Hematopoietic multipotent progenitor cell treated with erythropoietin and hydrocortisone succinate and interleukin-3 and kit ligand, for 6 days (in vitro differentiated cells): ENCODE measurements at regions not wholly inside any gene's neighbourhood (a gene's known extent, or its start where the extent isn't known, plus 50 kb on each side); places are given as distances from the start of the nearest gene placed in this dataset.

Experiments
- DNase-seq: peaks from one replicate; pipeline ENCODE4 v3.0.0-alpha.2; 2015

- DNase-seq: peak; percentile 13
These were observed 155.7 kb downstream of the WT1 start for GRCh38 chr11:32279672-32280071.

- DNase-seq: no peak
These were observed 155.0 kb downstream of the WT1 start for GRCh38 chr11:32280339-32280738.

DNA sequence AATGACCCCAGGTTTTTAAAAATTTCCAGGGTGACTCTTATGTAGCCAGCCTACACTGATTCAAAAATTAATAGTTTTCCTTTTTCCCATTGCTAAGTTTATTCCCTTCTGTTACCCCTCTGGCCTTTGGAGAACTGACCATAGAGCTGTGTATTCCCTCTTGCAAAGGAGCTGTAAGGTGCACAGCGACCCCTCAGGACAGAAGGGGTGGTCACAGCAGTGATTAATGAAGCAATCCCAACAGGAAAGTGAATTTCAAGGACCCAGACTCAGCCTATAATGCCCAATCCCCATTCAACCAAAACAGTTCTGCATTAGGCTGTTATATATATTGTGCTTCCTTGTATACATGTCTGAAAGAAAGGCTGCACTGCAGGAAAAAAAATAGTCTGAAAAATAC is 147.1 kb downstream of the WT1 start:
- no peak for DNase-seq

DNA sequence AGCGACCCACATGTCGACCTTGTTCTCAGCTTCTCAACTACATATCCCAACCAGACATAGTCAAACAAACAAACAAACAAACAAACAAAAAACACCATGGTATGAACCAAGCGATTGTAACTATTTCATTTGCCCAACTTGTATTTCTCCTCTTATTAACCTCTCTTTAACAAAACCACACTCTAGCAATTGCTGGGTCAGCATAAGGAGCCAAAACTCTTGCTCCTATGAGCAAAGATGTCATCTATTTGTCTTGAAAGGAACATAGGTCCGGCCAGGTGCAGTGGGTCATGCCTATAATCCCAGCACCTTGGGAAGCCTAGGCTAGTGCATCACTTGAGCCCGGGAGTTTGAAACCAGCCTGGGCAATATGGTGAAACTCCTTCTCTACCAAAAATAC is 145.6 kb downstream of the WT1 start:
- no peak for DNase-seq

GRCh38 chr11:32290783-32291182 is 144.6 kb downstream of the WT1 start:
- no peak for DNase-seq

- peak; percentile 65 for DNase-seq
These were observed 137.7 kb downstream of the WT1 start for GRCh38 chr11:32297611-32298011.

- no peak for DNase-seq
These were observed 132.5 kb downstream of the WT1 start for GRCh38 chr11:32302826-32303225.

DNA sequence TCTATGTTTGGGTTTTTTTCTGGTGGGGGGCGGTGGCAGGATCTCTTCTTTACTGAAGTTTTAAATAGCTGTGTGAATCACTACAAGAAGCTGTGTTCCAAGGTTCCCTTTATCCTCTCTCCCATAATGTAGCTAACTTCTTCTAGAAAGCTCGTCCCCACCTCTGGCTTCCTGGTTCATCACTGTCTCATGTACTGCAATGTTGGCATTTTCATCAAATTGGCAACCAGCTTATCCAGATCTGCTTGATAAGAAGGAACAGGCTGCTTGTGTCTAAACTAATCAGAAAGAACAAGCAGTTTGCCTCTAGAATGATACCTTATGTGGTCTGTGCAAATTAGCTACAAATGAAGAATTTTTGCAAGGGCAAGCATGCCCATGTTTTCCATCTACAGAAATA is 130.8 kb downstream of the WT1 start:
- DNase-seq: no peak

DNA sequence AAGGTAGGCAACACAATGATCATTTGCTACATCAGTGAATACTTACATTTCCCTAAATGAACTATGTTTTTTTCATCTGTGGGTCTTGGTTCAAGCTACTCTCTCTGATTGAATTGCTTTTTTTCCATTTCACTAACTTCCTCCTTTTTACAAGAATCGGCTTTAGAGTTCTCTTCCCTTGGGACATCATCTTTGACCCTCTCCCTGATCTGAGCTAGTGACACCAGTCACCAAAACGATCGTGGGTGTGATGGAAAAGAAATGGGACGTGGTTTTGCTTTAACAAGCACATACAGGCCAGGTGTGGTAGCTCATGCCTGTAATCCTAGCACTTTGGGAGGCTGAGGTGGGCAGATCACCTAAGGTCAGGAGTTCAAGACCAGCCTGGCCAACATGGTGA is 129.9 kb downstream of the WT1 start:
- no peak for DNase-seq

GRCh38 chr11:32307471-32307870 is 127.9 kb downstream of the WT1 start:
- DNase-seq: no peak

DNA sequence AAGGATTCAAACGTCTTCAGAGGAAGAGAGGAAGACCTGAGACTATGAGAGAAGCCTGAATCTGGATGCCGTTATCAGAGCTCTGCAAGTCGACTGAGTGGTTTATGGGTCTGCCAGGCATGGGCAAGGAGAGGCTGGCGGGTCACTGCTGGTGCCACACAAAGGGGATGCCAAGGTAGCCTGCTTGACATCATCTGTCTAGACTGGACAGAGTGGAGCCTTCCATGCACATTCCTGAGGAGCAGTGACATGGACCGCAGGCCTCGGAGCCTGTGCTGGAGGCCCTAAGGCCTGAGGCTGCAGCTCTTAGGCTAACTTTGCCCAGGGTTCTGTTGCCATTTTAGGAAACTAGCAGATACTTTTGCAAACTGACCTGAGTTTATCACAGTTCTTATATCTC is 127.4 kb downstream of the WT1 start:
- DNase-seq: no peak

- no peak for DNase-seq
These were observed 125.7 kb downstream of the WT1 start for GRCh38 chr11:32309530-32310213.

DNA sequence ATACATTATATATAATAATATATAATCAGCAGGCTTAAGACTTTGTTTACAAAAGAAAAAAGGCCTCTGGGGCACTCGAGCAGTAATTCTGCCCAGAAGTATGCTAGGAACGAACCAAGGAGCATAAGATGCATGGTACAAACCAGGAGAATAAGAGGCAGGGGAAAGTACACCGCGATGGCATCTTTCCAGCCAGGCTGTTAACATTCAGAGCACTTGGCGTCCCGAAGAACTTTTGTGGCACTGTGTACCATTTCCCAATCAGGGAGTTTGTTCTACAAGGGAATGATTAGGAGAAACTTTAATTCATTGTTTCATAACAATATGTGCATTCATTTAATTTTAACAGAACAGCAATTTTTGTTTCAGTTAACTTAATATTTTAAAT is 125.1 kb downstream of the WT1 start:
- no peak for DNase-seq

DNA sequence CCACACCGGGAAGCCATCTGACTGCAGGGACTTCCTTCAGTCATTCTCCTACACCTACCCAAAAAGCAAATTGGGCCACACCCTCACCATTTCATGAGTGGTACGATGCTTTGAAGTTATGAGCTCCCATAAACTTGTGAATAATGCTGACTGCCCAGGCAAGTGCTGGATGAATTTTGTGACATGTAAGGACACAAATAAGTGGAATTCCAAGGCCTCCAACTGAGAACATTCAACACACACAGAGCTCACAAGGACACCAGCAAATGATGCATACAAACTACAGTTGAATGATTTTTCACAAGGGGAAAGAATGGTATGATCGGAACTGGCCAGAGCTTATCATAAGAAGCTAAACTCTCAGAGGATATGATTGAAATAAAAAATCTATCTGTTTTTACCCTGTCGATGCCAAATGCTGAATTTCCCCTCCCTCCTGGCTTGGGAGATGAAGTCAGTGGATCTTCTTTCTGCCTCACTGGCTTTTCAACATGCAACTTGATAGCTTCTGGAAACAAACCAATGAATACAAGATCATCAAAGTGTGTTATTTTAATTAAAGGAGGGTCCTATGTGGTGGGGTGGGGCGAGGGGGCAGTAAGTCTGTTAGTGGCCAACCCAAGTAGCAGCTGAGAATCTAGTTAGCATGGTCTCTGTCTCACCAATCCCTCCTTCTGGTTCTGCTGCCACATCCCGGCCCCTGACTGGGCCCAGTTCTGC is 123.8 kb downstream of the WT1 start:
- DNase-seq: no peak

- DNase-seq: no peak
These were observed 123.0 kb downstream of the WT1 start for GRCh38 chr11:32312206-32312817.

DNA sequence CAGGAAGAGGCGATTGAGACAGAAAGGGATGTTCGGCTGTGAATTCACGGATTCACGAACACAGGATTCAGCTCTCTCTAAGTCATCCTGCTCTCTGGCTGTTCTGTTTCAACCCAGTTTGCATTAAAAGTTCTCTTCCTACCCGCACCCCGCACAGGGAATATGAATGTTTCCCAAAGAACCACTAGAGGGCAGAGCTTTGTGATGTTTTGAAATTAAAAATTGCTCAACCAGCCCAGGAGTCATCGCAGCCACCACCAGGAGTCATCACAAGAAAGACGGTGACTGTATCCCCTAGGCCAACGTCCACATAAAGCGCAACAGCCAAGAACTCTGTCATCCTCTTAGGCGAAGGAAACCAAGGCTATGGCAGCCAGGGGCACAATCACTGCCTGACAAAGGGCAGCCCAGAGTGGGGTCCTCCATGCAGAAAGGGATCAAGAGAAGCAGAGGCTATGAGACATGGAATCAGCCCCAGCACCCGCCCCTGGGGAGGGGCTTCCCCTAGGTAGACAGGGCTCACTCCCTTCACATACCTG is 122.4 kb downstream of the WT1 start:
- peak; percentile 82 for DNase-seq

DNA sequence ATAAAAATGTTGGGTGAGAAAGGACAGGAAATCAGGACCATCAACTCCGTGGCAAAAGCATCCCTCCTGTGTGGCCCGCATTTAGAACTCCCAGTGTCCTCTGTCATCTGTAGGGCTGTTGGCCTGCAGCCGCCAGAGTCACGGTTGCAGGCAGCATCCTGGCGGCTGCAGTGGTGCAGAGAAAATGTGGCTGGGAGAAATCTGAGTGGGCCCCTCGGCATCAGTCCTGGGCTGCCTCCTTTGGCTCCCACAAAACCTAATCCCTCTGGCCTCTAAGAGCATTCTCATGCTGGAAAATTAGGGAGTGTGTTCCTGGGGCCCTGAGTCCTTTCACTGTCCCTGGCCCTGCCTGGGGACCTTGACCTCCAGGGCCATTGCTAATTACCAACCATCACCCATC is 121.9 kb downstream of the WT1 start:
- DNase-seq: no peak

DNA sequence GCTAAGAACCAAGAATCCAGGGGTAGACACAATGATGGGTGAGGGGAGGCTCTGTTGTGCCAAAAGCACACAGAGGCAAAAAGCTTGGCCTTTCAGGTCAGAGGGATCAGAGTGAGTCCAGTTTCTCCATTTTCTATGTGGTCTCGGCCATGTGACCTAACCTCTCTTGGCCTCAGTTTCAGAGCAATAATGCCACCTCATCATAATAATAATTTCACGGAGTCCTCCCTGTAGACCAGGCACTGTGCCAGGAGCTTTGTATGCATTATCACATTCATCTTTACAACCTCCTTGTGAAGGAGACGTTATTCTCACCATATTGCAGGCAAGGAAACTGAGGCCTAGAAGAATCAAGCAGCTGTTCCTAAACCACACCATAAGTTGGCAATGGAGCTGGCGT is 120.2 kb downstream of the WT1 start:
- no peak for DNase-seq

GRCh38 chr11:32316232-32316631 is 119.1 kb downstream of the WT1 start:
- DNase-seq: no peak

- DNase-seq: peak; percentile 14
These were observed 118.3 kb downstream of the WT1 start for GRCh38 chr11:32316858-32317642.

DNA sequence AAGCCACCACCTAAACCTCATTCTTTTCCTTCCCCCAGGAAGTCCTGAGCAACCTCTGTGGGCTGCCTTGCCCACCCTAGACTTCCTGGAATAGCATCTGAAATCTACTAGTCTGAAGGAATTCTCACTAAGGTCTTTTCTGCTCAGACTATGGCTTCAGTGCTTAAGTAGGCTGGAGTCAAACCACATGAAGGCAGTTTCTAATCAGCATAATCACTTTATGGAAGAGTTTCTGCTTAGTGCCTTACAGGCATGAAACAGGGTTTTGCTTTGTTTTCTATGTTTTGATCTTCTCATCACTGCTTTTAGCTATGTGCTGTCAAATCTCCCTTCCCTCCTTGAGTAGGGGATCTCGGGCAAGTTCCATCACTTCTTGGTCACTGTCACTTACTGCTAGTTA is 117.7 kb downstream of the WT1 start:
- no peak for DNase-seq

GRCh38 chr11:32318071-32319055 is 117.0 kb downstream of the WT1 start:
- no peak for DNase-seq
